ENCODE measurements at regions not wholly inside any gene's neighbourhood (a gene's known extent, or its start where the extent isn't known, plus 50 kb on each side); places are given as distances from the start of the nearest gene placed in this dataset.

- Histone ChIP-seq H3K4me1 (ENCODE audit: insufficient read depth, low read length) (no peaks in the 10 kb centered on the region), H3K36me3 (ENCODE audit: insufficient read depth, low read length) (no peaks in the 10 kb centered on the region), H3K27ac (ENCODE audit: low read depth in 1 of 2, low read length in 2 of 2) (no peak overlapping the region), H3K27me3 (ENCODE audit: control insufficient read depth in 1 of 2, insufficient read depth in 2 of 2, low read length in 2 of 2) (peaks cover 0 to 6% of the 10 kb centered on the region in 2 experiments), H3K9me3 (ENCODE audit: control insufficient read depth in 1 of 2, insufficient read depth in 1 of 2, low read length in 2 of 2) (no peaks in the 10 kb centered on the region), H3K4me3 (ENCODE audit: low read length) (no peak overlapping the region)
- ChIA-PET POLR2A (no interaction called here), CTCF (no interaction called here)
- Mint-ChIP-seq H3K4me3 (no peak overlapping the region), H3K36me3 (ENCODE audit: low read depth) (no peaks in the 10 kb centered on the region), H3K9me3 (no peaks in the 10 kb centered on the region), H3K4me1 (ENCODE audit: low read depth) (no peaks in the 10 kb centered on the region), H3K27me3 (peaks cover 20% of the 10 kb centered on the region), H3K27ac (no peak overlapping the region)
- DNase-seq (no peak), ATAC-seq (ENCODE audit: poor library complexity) (no peak)
- TF ChIP-seq CTCF (IDR thresholded peaks at IDR 0.05), result no peak
- intact Hi-C loops (cut with DNase I, micrococcal nuclease), result loop anchor here in 1 of 2 experiments (5.0 kb wide), 1 partner anchor 39 kb away; no protein-coding TSS in a partner anchor
Observed at GRCh38 chr22:22071455-22071854, 88.9 kb upstream of the TOP3B start.

- Mint-ChIP-seq H3K4me1 (ENCODE audit: low read depth) (no peaks in the 10 kb centered on the region), H3K27ac (no peak overlapping the region), H3K27me3 (peaks cover 12% of the 10 kb centered on the region), H3K4me3 (no peak overlapping the region), H3K9me3 (no peaks in the 10 kb centered on the region), H3K36me3 (ENCODE audit: low read depth) (no peaks in the 10 kb centered on the region)
- Histone ChIP-seq H3K27me3 (ENCODE audit: control insufficient read depth in 1 of 2, insufficient read depth in 2 of 2, low read length in 2 of 2) (peaks cover 0 to 4% of the 10 kb centered on the region in 2 experiments), H3K27ac (ENCODE audit: low read depth in 1 of 2, low read length in 2 of 2) (no peak overlapping the region), H3K9me3 (ENCODE audit: control insufficient read depth in 1 of 2, insufficient read depth in 1 of 2, low read length in 2 of 2) (no peaks in the 10 kb centered on the region), H3K4me3 (ENCODE audit: low read length) (no peak overlapping the region), H3K36me3 (ENCODE audit: insufficient read depth, low read length) (no peaks in the 10 kb centered on the region), H3K4me1 (ENCODE audit: insufficient read depth, low read length) (no peaks in the 10 kb centered on the region)
- intact Hi-C loops (cut with DNase I, micrococcal nuclease), result loop anchor here in 1 of 2 experiments (5.0 kb wide), 1 partner anchor 38 kb away; no protein-coding TSS in a partner anchor
- POLR2A ChIA-PET, result no interaction called here
- ATAC-seq (ENCODE audit: poor library complexity) (no peak), DNase-seq (no peak)
- CTCF ChIA-PET, result no interaction called here
- no peak for TF ChIP-seq CTCF (IDR thresholded peaks at IDR 0.05)
Observed at GRCh38 chr22:22070371-22070824, 87.8 kb upstream of the TOP3B start.

GRCh38 chr22:22069450-22070370, 87.1 kb upstream of the TOP3B start:
- ChIA-PET POLR2A (no interaction called here), CTCF (no interaction called here)
- Mint-ChIP-seq H3K9me3 (no peaks in the 10 kb centered on the region), H3K36me3 (ENCODE audit: low read depth) (no peaks in the 10 kb centered on the region), H3K4me1 (ENCODE audit: low read depth) (no peaks in the 10 kb centered on the region), H3K4me3 (no peak overlapping the region), H3K27me3 (peaks cover 9% of the 10 kb centered on the region), H3K27ac (no peak overlapping the region)
- no peaks in the 10 kb centered on the region for H3K36me3 ChIP-seq (ENCODE audit: insufficient read depth, low read length)
- intact Hi-C loops (cut with DNase I, micrococcal nuclease), result loop anchor here in 1 of 2 experiments (5.0 kb wide), 1 partner anchor 37 kb away; no protein-coding TSS in a partner anchor
- H3K4me3 ChIP-seq (ENCODE audit: low read length), result no peak overlapping the region
- no peaks in the 10 kb centered on the region for H3K9me3 ChIP-seq (ENCODE audit: control insufficient read depth in 1 of 2, insufficient read depth in 1 of 2, low read length in 2 of 2)
- H3K4me1 ChIP-seq (ENCODE audit: insufficient read depth, low read length), result no peaks in the 10 kb centered on the region
- ATAC-seq (ENCODE audit: poor library complexity), result no peak
- H3K27ac ChIP-seq (ENCODE audit: low read depth in 1 of 2, low read length in 2 of 2), result no peak overlapping the region
- TF ChIP-seq CTCF (IDR thresholded peaks at IDR 0.05), result no peak
- H3K27me3 ChIP-seq (ENCODE audit: control insufficient read depth in 1 of 2, insufficient read depth in 2 of 2, low read length in 2 of 2), result no peaks in the 10 kb centered on the region
- DNase-seq, result no peak

Data from CD4-positive, alpha-beta T cell (primary cell).